Sigmoid colon (tissue), 3 donors: ENCODE measurements at regions not wholly inside any gene's neighbourhood (a gene's known extent, or its start where the extent isn't known, plus 50 kb on each side); places are given as distances from the start of the nearest gene placed in this dataset.

Source experiments
- POLR2A ChIP-seq, 2 donors: fragments of 450-650 bp; IDR thresholded peaks; one replicate each; pipeline ENCODE4 v1.6.1; 2016; ENCODE audit warnings: antibody characterized with exemption in 2 of 2, mild to moderate bottlenecking in 2 of 2, moderate library complexity in 2 of 2
- TF ChIP-seq, protein P1 (sequence below), 4 experiments: fragments of 450-650 bp in 3 of 4; fragments of 200-600 bp in 1 of 4; IDR thresholded peaks; one replicate each; pipeline ENCODE4 v1.5.1; 2016 to 2019; ENCODE audit warnings: antibody characterized with exemption in 4 of 4, mild to moderate bottlenecking in 3 of 4, moderate library complexity in 2 of 4

DNA sequence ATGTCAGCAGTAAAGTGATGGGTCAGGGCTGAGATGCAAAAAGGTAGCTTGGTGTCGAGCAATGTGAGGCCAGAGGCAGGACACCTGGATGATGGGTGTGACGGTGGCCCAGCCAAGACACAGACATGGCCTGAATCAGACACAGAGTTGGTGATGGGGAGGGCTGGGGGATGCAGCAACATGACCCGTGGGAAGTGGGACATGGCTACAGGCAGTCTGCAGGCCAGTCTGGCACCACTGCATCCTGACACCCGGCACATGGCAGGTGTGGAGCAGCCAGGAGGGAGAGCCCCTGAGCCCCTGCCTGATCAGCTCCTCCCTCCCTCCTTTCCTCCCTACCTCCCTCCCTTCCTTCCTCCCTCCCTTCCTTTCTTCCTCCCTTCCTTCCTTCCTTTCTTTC is 114.8 kb upstream of the WDR11 start:
- TF ChIP-seq, protein P1, sequence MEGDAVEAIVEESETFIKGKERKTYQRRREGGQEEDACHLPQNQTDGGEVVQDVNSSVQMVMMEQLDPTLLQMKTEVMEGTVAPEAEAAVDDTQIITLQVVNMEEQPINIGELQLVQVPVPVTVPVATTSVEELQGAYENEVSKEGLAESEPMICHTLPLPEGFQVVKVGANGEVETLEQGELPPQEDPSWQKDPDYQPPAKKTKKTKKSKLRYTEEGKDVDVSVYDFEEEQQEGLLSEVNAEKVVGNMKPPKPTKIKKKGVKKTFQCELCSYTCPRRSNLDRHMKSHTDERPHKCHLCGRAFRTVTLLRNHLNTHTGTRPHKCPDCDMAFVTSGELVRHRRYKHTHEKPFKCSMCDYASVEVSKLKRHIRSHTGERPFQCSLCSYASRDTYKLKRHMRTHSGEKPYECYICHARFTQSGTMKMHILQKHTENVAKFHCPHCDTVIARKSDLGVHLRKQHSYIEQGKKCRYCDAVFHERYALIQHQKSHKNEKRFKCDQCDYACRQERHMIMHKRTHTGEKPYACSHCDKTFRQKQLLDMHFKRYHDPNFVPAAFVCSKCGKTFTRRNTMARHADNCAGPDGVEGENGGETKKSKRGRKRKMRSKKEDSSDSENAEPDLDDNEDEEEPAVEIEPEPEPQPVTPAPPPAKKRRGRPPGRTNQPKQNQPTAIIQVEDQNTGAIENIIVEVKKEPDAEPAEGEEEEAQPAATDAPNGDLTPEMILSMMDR (IDR thresholded peaks at IDR 0.05) = no peak
- no peak for TF ChIP-seq POLR2A (IDR thresholded peaks at IDR 0.05)
